ENCODE measurements at regions not wholly inside any gene's neighbourhood (a gene's known extent, or its start where the extent isn't known, plus 50 kb on each side); places are given as distances from the start of the nearest gene placed in this dataset.

DNA sequence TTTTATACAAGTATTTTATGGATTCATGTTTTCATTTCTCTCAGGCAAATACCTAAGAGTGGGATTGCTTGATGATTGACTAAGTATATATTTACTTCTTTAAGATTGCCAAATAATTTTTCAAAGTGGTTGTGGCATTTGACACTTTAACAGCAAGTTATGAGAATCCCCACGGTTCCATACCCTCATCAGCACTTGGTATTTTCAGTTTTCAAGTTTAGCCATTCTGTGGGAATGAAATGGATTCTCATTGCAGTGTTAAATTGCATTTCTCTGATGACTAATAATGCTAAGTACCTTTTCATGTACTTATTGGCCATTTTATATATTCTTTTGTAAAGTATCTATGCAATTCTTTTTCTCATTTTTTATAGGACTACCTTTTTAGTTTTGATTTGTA lies 301.5 kb upstream of the DIO3 start:
- no peaks in the 10 kb centered on the region for H3K36me3 ChIP-seq (ENCODE audit: control insufficient read depth, insufficient read depth, low read length)
- H2AK5ac ChIP-seq (ENCODE audit: low read depth, low read length), result no peak overlapping the region
- no CpG with 5 or more reads among the region's 1 CpG for WGBS, 2 experiments (ENCODE audit: extremely low coverage in 2 of 2, insufficient read length in 1 of 2)
- H3K9me3 ChIP-seq (ENCODE audit: control insufficient read depth, insufficient read depth, low read length), result peaks cover 2% of the 10 kb centered on the region; the same call in 1 of the 2 replicates
- ChIA-PET POLR2A (ENCODE audit: unreplicated experiment) (no interaction called here), CTCF (interaction anchor here (0.7 kb wide), 1 partner anchor 144 kb away, joined by 3 read pairs; no protein-coding TSS in a partner anchor)
- H3K27me3 ChIP-seq (ENCODE audit: control insufficient read depth, insufficient read depth, low read length), result peaks cover 16% of the 10 kb centered on the region
- in situ Hi-C loops (cut with MboI; ENCODE audit: low sequenced_read_pairs) (no loop called here), dilution Hi-C loops (cut with HindIII; ENCODE audit: low sequenced_read_pairs, unreplicated experiment) (no loop called here), intact Hi-C loops (cut with micrococcal nuclease) (no loop called here)
- no peak overlapping the region for H3K4me3 ChIP-seq (ENCODE audit: insufficient read depth, low read depth, low read length)
- no peak overlapping the region for H3K27ac ChIP-seq (ENCODE audit: insufficient read depth, low read length)
- no peak overlapping the region for H3K23ac ChIP-seq (ENCODE audit: low read depth, low read length)
- DNase-seq (no peak), ATAC-seq (ENCODE audit: low read depth) (no peak)
- H3K9me1 ChIP-seq (ENCODE audit: insufficient read depth, low read length), result no peaks in the 10 kb centered on the region
- no TSS peak for BruUV-seq (replicated peaks)
- H4K20me1 ChIP-seq (ENCODE audit: insufficient read depth, low read length), result no peaks in the 10 kb centered on the region
- H2BK5ac ChIP-seq (ENCODE audit: low read depth, low read length, poor library complexity, severe bottlenecking), result no peak overlapping the region
- no peak overlapping the region for H3K4me2 ChIP-seq (ENCODE audit: low read depth, low read length)
- no peak overlapping the region for H3K14ac ChIP-seq (replicated peaks; ENCODE audit: low read depth, low read length)
- no peak overlapping the region for H4K5ac ChIP-seq (ENCODE audit: low read depth, low read length)
- no peaks in the 10 kb centered on the region for H3K4me1 ChIP-seq (ENCODE audit: control insufficient read depth, insufficient read depth, low read length)
- no peak overlapping the region for H2BK20ac ChIP-seq (ENCODE audit: low read depth, low read length)
- H2BK15ac ChIP-seq (ENCODE audit: low read depth, low read length), result no peak overlapping the region
- no peak overlapping the region for H2BK120ac ChIP-seq (ENCODE audit: low read depth, low read length)
- no peak overlapping the region for H2AK9ac ChIP-seq (replicated peaks; ENCODE audit: low read depth, low read length, poor library complexity)
- H3K9ac ChIP-seq (ENCODE audit: low read depth, low read length), result no peak overlapping the region
- no peak overlapping the region for H3K4ac ChIP-seq (ENCODE audit: low read depth, low read length)
- H4K8ac ChIP-seq (ENCODE audit: low read depth in 2 of 2, low read length in 2 of 2), result no peak overlapping the region
- H3K79me1 ChIP-seq (ENCODE audit: low read depth in 1 of 2, low read length in 2 of 2), result no peaks in the 10 kb centered on the region
- H3K18ac ChIP-seq (ENCODE audit: low read depth, low read length), result no peak overlapping the region
- H3K56ac ChIP-seq (ENCODE audit: extremely low read depth, insufficient read depth, low read length), result no peak overlapping the region
- H2AFZ ChIP-seq (replicated peaks; ENCODE audit: low read length, poor library complexity), result no peak overlapping the region
- TF ChIP-seq MAZ (IDR thresholded peaks at IDR 0.05; ENCODE audit: borderline replicate concordance, low read depth, low read length) (no peak), MAFK (IDR thresholded peaks at IDR 0.05; ENCODE audit: low read depth, low read length) (no peak), RAD21 (IDR thresholded peaks at IDR 0.05; ENCODE audit: low read length) (no peak), NFE2L2 (IDR thresholded peaks at IDR 0.05; ENCODE audit: low read depth, low read length) (no peak), CHD1 (IDR thresholded peaks at IDR 0.05; ENCODE audit: low read depth, low read length) (no peak), FOS (IDR thresholded peaks at IDR 0.05; ENCODE audit: low read depth, low read length) (no peak), RCOR1 (IDR thresholded peaks at IDR 0.05; ENCODE audit: insufficient replicate concordance, low read length) (no peak), CEBPB (IDR thresholded peaks at IDR 0.05; ENCODE audit: low read depth, low read length) (no peak), POLR2A (IDR thresholded peaks at IDR 0.05; ENCODE audit: low read depth, low read length) (no peak), BHLHE40 (IDR thresholded peaks at IDR 0.05; ENCODE audit: low read depth, low read length) (no peak), RFX5 (IDR thresholded peaks at IDR 0.05; ENCODE audit: low read depth, low read length) (no peak)
- TF ChIP-seq, protein P1, sequence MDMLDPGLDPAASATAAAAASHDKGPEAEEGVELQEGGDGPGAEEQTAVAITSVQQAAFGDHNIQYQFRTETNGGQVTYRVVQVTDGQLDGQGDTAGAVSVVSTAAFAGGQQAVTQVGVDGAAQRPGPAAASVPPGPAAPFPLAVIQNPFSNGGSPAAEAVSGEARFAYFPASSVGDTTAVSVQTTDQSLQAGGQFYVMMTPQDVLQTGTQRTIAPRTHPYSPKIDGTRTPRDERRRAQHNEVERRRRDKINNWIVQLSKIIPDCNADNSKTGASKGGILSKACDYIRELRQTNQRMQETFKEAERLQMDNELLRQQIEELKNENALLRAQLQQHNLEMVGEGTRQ (IDR thresholded peaks at IDR 0.05; ENCODE audit: low read depth, low read length), result no peak
- TF ChIP-seq, protein P2, sequence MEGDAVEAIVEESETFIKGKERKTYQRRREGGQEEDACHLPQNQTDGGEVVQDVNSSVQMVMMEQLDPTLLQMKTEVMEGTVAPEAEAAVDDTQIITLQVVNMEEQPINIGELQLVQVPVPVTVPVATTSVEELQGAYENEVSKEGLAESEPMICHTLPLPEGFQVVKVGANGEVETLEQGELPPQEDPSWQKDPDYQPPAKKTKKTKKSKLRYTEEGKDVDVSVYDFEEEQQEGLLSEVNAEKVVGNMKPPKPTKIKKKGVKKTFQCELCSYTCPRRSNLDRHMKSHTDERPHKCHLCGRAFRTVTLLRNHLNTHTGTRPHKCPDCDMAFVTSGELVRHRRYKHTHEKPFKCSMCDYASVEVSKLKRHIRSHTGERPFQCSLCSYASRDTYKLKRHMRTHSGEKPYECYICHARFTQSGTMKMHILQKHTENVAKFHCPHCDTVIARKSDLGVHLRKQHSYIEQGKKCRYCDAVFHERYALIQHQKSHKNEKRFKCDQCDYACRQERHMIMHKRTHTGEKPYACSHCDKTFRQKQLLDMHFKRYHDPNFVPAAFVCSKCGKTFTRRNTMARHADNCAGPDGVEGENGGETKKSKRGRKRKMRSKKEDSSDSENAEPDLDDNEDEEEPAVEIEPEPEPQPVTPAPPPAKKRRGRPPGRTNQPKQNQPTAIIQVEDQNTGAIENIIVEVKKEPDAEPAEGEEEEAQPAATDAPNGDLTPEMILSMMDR (conservative IDR thresholded peaks at IDR 0.05; ENCODE audit: low read depth, low read length), result no peak
- H4K91ac ChIP-seq (ENCODE audit: insufficient read depth, low read depth, low read length), result no peak overlapping the region
